ENCODE measurements at regions not wholly inside any gene's neighbourhood (a gene's known extent, or its start where the extent isn't known, plus 50 kb on each side); places are given as distances from the start of the nearest gene placed in this dataset.

GRCh38 chr14:65234752-65235361 is 132.5 kb upstream of the MAX start:
- Histone ChIP-seq H3K9me1 (ENCODE audit: control insufficient read depth, extremely low read depth, insufficient read depth, low read length) (no peaks in the 10 kb centered on the region), H3K27ac (ENCODE audit: control insufficient read depth, insufficient read depth, low read length) (no peak overlapping the region), H3K9ac (ENCODE audit: control insufficient read depth, extremely low read depth, insufficient read depth, low read length) (no peak overlapping the region), H4K20me1 (ENCODE audit: control insufficient read depth, extremely low read depth, insufficient read depth, low read length) (no peaks in the 10 kb centered on the region), H2AFZ (ENCODE audit: control insufficient read depth, low read length) (no peak overlapping the region), H3K4me1 (ENCODE audit: control insufficient read depth, extremely low read depth, insufficient read depth, low read length) (peaks cover 21% of the 10 kb centered on the region), H3K4me2 (ENCODE audit: control insufficient read depth, extremely low read depth, insufficient read depth, low read depth, low read length) (no peak overlapping the region), H3K79me2 (ENCODE audit: control insufficient read depth, insufficient read depth, low read length) (no peaks in the 10 kb centered on the region), H3K36me3 (ENCODE audit: control insufficient read depth in 2 of 2, extremely low read depth in 1 of 2, insufficient read depth in 2 of 2, low read length in 2 of 2) (no peaks in the 10 kb centered on the region), H3K27me3 (ENCODE audit: control insufficient read depth, extremely low read depth, insufficient read depth, low read length) (no peaks in the 10 kb centered on the region), H3K4me3 (ENCODE audit: control insufficient read depth in 2 of 3, extremely low read depth in 1 of 3, insufficient read depth in 2 of 3, low read depth in 1 of 3, low read length in 3 of 3) (no peak overlapping the region), H3K9me3 (ENCODE audit: control insufficient read depth, low read depth, low read length) (no peaks in the 10 kb centered on the region)
- no peak for TF ChIP-seq EZH2 (IDR thresholded peaks at IDR 0.05; ENCODE audit: low read length)
- TF ChIP-seq, protein P1, sequence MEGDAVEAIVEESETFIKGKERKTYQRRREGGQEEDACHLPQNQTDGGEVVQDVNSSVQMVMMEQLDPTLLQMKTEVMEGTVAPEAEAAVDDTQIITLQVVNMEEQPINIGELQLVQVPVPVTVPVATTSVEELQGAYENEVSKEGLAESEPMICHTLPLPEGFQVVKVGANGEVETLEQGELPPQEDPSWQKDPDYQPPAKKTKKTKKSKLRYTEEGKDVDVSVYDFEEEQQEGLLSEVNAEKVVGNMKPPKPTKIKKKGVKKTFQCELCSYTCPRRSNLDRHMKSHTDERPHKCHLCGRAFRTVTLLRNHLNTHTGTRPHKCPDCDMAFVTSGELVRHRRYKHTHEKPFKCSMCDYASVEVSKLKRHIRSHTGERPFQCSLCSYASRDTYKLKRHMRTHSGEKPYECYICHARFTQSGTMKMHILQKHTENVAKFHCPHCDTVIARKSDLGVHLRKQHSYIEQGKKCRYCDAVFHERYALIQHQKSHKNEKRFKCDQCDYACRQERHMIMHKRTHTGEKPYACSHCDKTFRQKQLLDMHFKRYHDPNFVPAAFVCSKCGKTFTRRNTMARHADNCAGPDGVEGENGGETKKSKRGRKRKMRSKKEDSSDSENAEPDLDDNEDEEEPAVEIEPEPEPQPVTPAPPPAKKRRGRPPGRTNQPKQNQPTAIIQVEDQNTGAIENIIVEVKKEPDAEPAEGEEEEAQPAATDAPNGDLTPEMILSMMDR (optimal IDR thresholded peaks at IDR 0.05 in 1 of 3, IDR thresholded peaks at IDR 0.05 in 1 of 3, conservative IDR thresholded peaks at IDR 0.05 in 1 of 3; ENCODE audit: extremely low read depth in 1 of 3, insufficient read depth in 2 of 3, low read length in 3 of 3) = no peak
- FAIRE-seq (no peak), DNase-seq (ENCODE audit: low read depth, low spot score) (no peak)
- dilution Hi-C loops (cut with MboI; ENCODE audit: extremely low pct_ligation_motif_present, low sequenced_read_pairs) = no loop called here

DNA sequence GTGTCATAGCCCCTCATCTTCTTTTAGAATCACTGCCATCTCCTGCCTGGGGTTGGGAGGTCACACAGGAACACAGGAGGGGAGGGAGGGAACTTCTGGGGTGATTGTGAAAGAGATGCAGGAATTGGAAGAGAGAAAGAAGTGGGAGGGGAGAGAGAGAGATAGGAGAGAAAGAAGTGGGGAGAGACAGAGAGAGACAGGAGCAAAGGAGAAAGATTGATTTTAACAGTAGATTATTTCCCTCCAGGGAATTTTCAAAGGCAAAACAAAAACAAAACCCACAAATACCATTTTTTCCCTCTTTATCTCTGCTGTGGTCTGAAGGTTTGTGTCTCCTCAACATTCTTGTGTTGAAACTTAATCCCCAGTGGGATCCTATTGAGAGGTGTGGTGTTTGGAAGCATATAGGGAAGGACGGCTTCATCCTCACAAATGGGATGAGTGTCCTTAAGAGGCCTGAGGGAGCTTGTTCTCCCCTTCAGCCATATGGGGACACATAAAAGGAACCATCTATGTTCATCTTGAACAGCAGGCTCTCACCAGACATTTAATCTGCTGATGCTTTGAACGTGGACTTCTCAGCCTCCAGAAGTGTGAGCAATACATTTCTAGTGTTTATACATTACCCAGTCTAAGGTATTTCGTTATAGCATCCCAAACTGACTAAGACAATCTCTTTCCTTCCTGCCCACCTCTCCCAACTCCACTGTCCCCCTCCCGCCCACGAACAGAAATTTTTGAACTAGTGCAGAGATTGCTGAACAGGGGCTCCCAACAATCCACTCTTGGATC is 134.9 kb upstream of the MAX start:
- H4K20me1 ChIP-seq (ENCODE audit: control insufficient read depth, extremely low read depth, insufficient read depth, low read length) = no peaks in the 10 kb centered on the region
- no peak for TF ChIP-seq EZH2 (IDR thresholded peaks at IDR 0.05; ENCODE audit: low read length)
- TF ChIP-seq, protein P1 (optimal IDR thresholded peaks at IDR 0.05 in 1 of 3, IDR thresholded peaks at IDR 0.05 in 1 of 3, conservative IDR thresholded peaks at IDR 0.05 in 1 of 3; ENCODE audit: extremely low read depth in 1 of 3, insufficient read depth in 2 of 3, low read length in 3 of 3) = no peak
- no peaks in the 10 kb centered on the region for H3K27me3 ChIP-seq (ENCODE audit: control insufficient read depth, extremely low read depth, insufficient read depth, low read length)
- H3K4me1 ChIP-seq (ENCODE audit: control insufficient read depth, extremely low read depth, insufficient read depth, low read length) = peaks cover 19% of the 10 kb centered on the region
- no peak overlapping the region for H3K4me2 ChIP-seq (ENCODE audit: control insufficient read depth, extremely low read depth, insufficient read depth, low read depth, low read length)
- no peak for DNase-seq (ENCODE audit: low read depth, low spot score)
- dilution Hi-C loops (cut with MboI; ENCODE audit: extremely low pct_ligation_motif_present, low sequenced_read_pairs) = no loop called here
- no peaks in the 10 kb centered on the region for H3K9me1 ChIP-seq (ENCODE audit: control insufficient read depth, extremely low read depth, insufficient read depth, low read length)
- no peak for FAIRE-seq
- no peaks in the 10 kb centered on the region for H3K9me3 ChIP-seq (ENCODE audit: control insufficient read depth, low read depth, low read length)
- H3K79me2 ChIP-seq (ENCODE audit: control insufficient read depth, insufficient read depth, low read length) = no peaks in the 10 kb centered on the region
- no peak overlapping the region for H3K4me3 ChIP-seq (ENCODE audit: control insufficient read depth in 2 of 3, extremely low read depth in 1 of 3, insufficient read depth in 2 of 3, low read depth in 1 of 3, low read length in 3 of 3)
- H3K36me3 ChIP-seq (ENCODE audit: control insufficient read depth in 2 of 2, extremely low read depth in 1 of 2, insufficient read depth in 2 of 2, low read length in 2 of 2) = no peaks in the 10 kb centered on the region
- no peak overlapping the region for H3K27ac ChIP-seq (ENCODE audit: control insufficient read depth, insufficient read depth, low read length)
- H3K9ac ChIP-seq (ENCODE audit: control insufficient read depth, extremely low read depth, insufficient read depth, low read length) = no peak overlapping the region
- H2AFZ ChIP-seq (ENCODE audit: control insufficient read depth, low read length) = peak overlapping the region; percentile 39

Measured in keratinocyte (primary cell).